ENCODE measurements at regions not wholly inside any gene's neighbourhood (a gene's known extent, or its start where the extent isn't known, plus 50 kb on each side); places are given as distances from the start of the nearest gene placed in this dataset.
A peak's percentile ranks its signal among the peaks of the same experiment; 100 is the strongest.

DNA sequence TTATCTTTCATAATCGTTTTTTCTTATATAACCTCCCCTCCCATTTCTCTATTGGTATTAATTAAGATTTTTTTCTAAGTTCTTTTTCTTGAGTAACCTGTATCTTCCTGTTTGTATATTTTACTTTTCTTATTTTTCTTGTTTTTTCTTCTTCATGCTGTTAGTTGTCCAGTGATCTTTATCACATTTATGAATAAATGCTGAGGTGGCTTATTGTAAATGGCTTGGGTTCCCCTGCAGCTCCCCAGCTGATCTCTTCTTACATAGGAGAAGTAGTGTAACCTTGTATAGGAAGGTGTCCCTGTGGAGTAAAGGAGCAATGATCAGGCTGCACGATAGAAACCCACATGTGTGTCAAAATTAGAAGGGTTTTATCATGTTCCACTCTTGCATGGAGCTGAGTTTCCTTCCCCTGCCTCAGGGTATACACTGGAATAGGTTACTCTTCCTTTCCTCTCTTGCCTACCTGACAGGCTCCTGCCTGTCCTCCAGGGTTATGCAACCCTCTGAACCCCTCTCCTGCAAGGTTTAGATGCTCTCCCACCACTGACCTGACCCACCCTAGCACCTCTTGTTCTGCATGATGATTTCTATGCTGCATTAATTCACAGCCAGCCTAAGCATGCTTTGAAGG is 334.8 kb upstream of the RGS6 start:
- CTCF ChIA-PET: interaction anchor here (0.5 to 0.7 kb wide), 2 partner anchors 119 to 140 kb away, joined by 3 read pairs; no protein-coding TSS in a partner anchor
- intact Hi-C loops (cut with micrococcal nuclease): no loop called here
- Mint-ChIP-seq H3K36me3 (ENCODE audit: insufficient read depth, unreplicated experiment) (no peaks in the 10 kb centered on the region), H3K4me3 (ENCODE audit: unreplicated experiment) (no peak overlapping the region), H3K4me1 (ENCODE audit: insufficient read depth, unreplicated experiment) (peaks cover 6% of the 10 kb centered on the region), H3K27me3 (ENCODE audit: insufficient read depth, unreplicated experiment) (no peaks in the 10 kb centered on the region), H3K27ac (ENCODE audit: low read depth, unreplicated experiment) (no peak overlapping the region), H3K9me3 (ENCODE audit: unreplicated experiment) (peaks cover 20% of the 10 kb centered on the region)
- POLR2A ChIA-PET: no interaction called here
- DNase-seq (ENCODE audit: unreplicated experiment): peak; percentile 31
- TF ChIP-seq, protein P1, sequence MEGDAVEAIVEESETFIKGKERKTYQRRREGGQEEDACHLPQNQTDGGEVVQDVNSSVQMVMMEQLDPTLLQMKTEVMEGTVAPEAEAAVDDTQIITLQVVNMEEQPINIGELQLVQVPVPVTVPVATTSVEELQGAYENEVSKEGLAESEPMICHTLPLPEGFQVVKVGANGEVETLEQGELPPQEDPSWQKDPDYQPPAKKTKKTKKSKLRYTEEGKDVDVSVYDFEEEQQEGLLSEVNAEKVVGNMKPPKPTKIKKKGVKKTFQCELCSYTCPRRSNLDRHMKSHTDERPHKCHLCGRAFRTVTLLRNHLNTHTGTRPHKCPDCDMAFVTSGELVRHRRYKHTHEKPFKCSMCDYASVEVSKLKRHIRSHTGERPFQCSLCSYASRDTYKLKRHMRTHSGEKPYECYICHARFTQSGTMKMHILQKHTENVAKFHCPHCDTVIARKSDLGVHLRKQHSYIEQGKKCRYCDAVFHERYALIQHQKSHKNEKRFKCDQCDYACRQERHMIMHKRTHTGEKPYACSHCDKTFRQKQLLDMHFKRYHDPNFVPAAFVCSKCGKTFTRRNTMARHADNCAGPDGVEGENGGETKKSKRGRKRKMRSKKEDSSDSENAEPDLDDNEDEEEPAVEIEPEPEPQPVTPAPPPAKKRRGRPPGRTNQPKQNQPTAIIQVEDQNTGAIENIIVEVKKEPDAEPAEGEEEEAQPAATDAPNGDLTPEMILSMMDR (IDR thresholded peaks at IDR 0.05; ENCODE audit: unreplicated experiment): no peak
- BruUV-seq (replicated peaks): no TSS peak

DNA sequence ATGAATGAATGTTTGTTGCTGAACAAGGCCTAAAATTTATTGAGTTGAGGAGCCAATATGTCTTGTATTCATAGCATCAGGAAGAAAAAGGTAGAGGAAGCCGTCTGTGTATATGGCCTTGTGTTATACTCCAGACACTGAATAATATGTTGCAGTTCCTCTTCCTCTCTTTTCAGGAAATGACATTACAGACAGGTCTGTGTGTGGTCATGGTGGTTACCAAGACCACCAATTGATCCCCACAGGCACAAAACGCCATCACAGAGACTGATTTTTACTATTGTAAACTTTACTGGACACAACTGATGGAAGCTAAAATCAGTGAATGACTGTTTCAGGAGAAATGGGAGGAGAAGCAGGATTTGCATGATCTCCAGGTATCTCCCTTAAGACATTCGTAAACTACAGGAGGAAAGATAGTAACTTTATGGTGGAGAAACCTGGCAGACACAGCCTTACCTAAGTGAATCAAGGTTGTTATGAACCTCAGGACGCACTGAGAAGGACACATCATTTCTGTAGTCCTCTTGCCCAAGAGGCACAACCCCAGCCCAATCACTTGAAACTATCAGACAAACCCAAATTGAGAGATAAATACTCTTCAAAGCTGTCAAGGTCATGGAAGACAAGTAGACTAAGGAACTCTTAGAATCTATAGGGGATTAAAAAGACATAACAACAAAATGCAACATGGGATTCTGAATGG is 334.1 kb upstream of the RGS6 start:
- peaks cover 6% of the 10 kb centered on the region for H3K4me1 Mint-ChIP-seq (ENCODE audit: insufficient read depth, unreplicated experiment)
- H3K27me3 Mint-ChIP-seq (ENCODE audit: insufficient read depth, unreplicated experiment): no peaks in the 10 kb centered on the region
- no TSS peak for BruUV-seq (replicated peaks)
- no peak for DNase-seq (ENCODE audit: unreplicated experiment)
- intact Hi-C loops (cut with micrococcal nuclease): no loop called here
- H3K36me3 Mint-ChIP-seq (ENCODE audit: insufficient read depth, unreplicated experiment): no peaks in the 10 kb centered on the region
- TF ChIP-seq, protein P1 (IDR thresholded peaks at IDR 0.05; ENCODE audit: unreplicated experiment): no peak
- H3K9me3 Mint-ChIP-seq (ENCODE audit: unreplicated experiment): peaks cover 20% of the 10 kb centered on the region
- ChIA-PET POLR2A (no interaction called here), CTCF (no interaction called here)
- H3K27ac Mint-ChIP-seq (ENCODE audit: low read depth, unreplicated experiment): no peak overlapping the region
- no peak overlapping the region for H3K4me3 Mint-ChIP-seq (ENCODE audit: unreplicated experiment)

DNA sequence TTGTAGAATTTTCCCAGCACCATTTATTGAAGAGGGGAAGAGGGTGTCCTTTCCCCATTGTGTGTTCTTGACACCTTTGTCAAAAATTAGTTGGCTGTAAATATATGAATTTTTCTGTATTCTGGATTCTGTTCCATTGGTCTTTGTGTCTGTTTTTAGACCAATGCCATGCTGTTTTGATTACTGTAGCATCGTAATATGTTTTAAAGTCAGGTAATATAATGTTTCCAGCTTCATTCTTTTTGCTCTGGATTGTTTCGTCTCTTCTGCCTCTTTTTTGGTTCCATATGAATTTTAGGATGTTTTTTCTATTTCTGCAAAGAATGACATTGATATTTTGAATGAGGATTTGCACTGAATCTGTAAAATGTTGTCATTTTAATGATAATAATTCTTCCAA is 331.9 kb upstream of the RGS6 start:
- no TSS peak for BruUV-seq (replicated peaks)
- intact Hi-C loops (cut with micrococcal nuclease): no loop called here
- ChIA-PET POLR2A (interaction anchor here (0.6 kb wide), 1 partner anchor 47 kb away, joined by 4 read pairs; no protein-coding TSS in a partner anchor), CTCF (no interaction called here)
- no peaks in the 10 kb centered on the region for H3K36me3 Mint-ChIP-seq (ENCODE audit: insufficient read depth, unreplicated experiment)
- no peak overlapping the region for H3K4me3 Mint-ChIP-seq (ENCODE audit: unreplicated experiment)
- peaks cover 6% of the 10 kb centered on the region for H3K4me1 Mint-ChIP-seq (ENCODE audit: insufficient read depth, unreplicated experiment)
- H3K9me3 Mint-ChIP-seq (ENCODE audit: unreplicated experiment): peaks cover 20% of the 10 kb centered on the region
- no peak for DNase-seq (ENCODE audit: unreplicated experiment)
- H3K27ac Mint-ChIP-seq (ENCODE audit: low read depth, unreplicated experiment): no peak overlapping the region
- H3K27me3 Mint-ChIP-seq (ENCODE audit: insufficient read depth, unreplicated experiment): no peaks in the 10 kb centered on the region
- TF ChIP-seq, protein P1 (IDR thresholded peaks at IDR 0.05; ENCODE audit: unreplicated experiment): no peak

DNA sequence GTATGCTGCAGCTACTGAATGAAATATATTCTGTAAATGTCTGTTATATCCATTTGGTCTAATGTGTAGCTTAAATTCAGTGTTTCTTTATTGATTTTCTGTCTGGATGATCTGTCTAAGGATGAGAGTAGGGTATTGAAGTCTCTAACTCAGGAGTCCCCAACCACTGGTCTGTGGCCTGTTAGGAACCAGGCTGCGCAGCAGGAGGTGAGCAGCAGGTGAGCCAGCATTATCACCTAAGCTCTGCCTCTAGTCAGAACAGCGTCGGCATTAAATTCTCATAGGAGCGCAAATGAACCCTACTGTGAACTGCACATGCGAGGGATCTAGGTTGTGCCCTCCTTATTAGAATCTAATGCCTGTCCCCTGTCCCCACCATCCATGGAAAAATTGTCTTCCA is 329.7 kb upstream of the RGS6 start:
- TF ChIP-seq, protein P1 (IDR thresholded peaks at IDR 0.05; ENCODE audit: unreplicated experiment): no peak
- Mint-ChIP-seq H3K9me3 (ENCODE audit: unreplicated experiment) (peaks cover 20% of the 10 kb centered on the region), H3K27me3 (ENCODE audit: insufficient read depth, unreplicated experiment) (no peaks in the 10 kb centered on the region), H3K27ac (ENCODE audit: low read depth, unreplicated experiment) (no peak overlapping the region), H3K4me1 (ENCODE audit: insufficient read depth, unreplicated experiment) (peaks cover 5% of the 10 kb centered on the region), H3K4me3 (ENCODE audit: unreplicated experiment) (no peak overlapping the region), H3K36me3 (ENCODE audit: insufficient read depth, unreplicated experiment) (no peaks in the 10 kb centered on the region)
- intact Hi-C loops (cut with micrococcal nuclease): no loop called here
- CTCF ChIA-PET: no interaction called here
- POLR2A ChIA-PET: no interaction called here
- DNase-seq (ENCODE audit: unreplicated experiment): no peak
- no TSS peak for BruUV-seq (replicated peaks)

Measured in MCF 10A (cell line).